Erythroblast (primary cell): ENCODE measurements at regions not wholly inside any gene's neighbourhood (a gene's known extent, or its start where the extent isn't known, plus 50 kb on each side); places are given as distances from the start of the nearest gene placed in this dataset.

Source experiments
- DNase-seq, 2 experiments: peaks; one replicate each; lab custom pipeline; 2025; lab: John Stamatoyannopoulos, UW
- GATA1 ChIP-seq: IDR thresholded peaks from 2 replicates; pipeline ENCODE4 v1.6.1; 2011; ENCODE audit warnings: low read depth, mild to moderate bottlenecking, control low read depth, low read length, moderate library complexity
- POLR2A ChIP-seq: IDR thresholded peaks from 2 replicates; pipeline ENCODE4 v1.6.1; 2011; ENCODE audit warnings: mild to moderate bottlenecking, low read length

- no peak for DNase-seq
- TF ChIP-seq GATA1 (no peak), POLR2A (no peak)
Measured at GRCh38 chr10:35912615-35913569, 270.8 kb upstream of the FZD8 start.

- DNase-seq = no peak
Measured at GRCh38 chr10:35911954-35912353, 269.9 kb upstream of the FZD8 start.

GRCh38 chr10:35911233-35911632, 269.1 kb upstream of the FZD8 start:
- TF ChIP-seq GATA1 (no peak), POLR2A (no peak)
- no peak for DNase-seq

More at GRCh38 chr10:35911954-35912353, 269.9 kb upstream of the FZD8 start:
- TF ChIP-seq GATA1 (no peak), POLR2A (no peak)

- TF ChIP-seq POLR2A (no peak), GATA1 (no peak)
- no peak for DNase-seq
Measured at GRCh38 chr10:35910234-35910633, 268.1 kb upstream of the FZD8 start.

GRCh38 chr10:35909121-35909720, 267.1 kb upstream of the FZD8 start:
- DNase-seq = no peak
- no peak for TF ChIP-seq GATA1
- no peak for TF ChIP-seq POLR2A

GRCh38 chr10:35908451-35908850, 266.4 kb upstream of the FZD8 start:
- TF ChIP-seq GATA1 (no peak), POLR2A (no peak)
- no peak for DNase-seq

- no peak for DNase-seq
- TF ChIP-seq GATA1 = no peak
- no peak for TF ChIP-seq POLR2A
Measured at GRCh38 chr10:35907548-35907947, 265.5 kb upstream of the FZD8 start.

GRCh38 chr10:35906155-35906554, 264.1 kb upstream of the FZD8 start:
- DNase-seq = no peak
- TF ChIP-seq GATA1 (no peak), POLR2A (no peak)

GRCh38 chr10:35903021-35903420, 260.9 kb upstream of the FZD8 start:
- no peak for TF ChIP-seq GATA1
- TF ChIP-seq POLR2A = no peak
- no peak for DNase-seq

- TF ChIP-seq POLR2A (no peak), GATA1 (no peak)
- DNase-seq = no peak
Measured at GRCh38 chr10:35898716-35899440, 256.8 kb upstream of the FZD8 start.

GRCh38 chr10:35896001-35896400, 253.9 kb upstream of the FZD8 start:
- no peak for DNase-seq
- no peak for TF ChIP-seq GATA1
- no peak for TF ChIP-seq POLR2A

- no peak for DNase-seq
- no peak for TF ChIP-seq GATA1
- TF ChIP-seq POLR2A = no peak
Measured at GRCh38 chr10:35895331-35895730, 253.2 kb upstream of the FZD8 start.

GRCh38 chr10:35892526-35892925, 250.4 kb upstream of the FZD8 start:
- TF ChIP-seq POLR2A = no peak
- TF ChIP-seq GATA1 = no peak
- DNase-seq = no peak
